Tibial nerve (tissue), 4 donors: ENCODE measurements at regions not wholly inside any gene's neighbourhood (a gene's known extent, or its start where the extent isn't known, plus 50 kb on each side); places are given as distances from the start of the nearest gene placed in this dataset.
A peak's percentile ranks its signal among the peaks of the same experiment; 100 is the strongest.

ENCODE experiments used
- DNase-seq, 2 donors: peaks; one replicate each; pipeline ENCODE4 v3.0.0-alpha.2; 2019; ENCODE audit warnings: low spot score in 2 of 2
- H3K27ac ChIP-seq, 4 donors: fragments of 200-600 bp; sonication (generic) in 3 of 4; one replicate each; pipeline ENCODE4 v1.5.1; 2017 to 2019; ENCODE audit warnings: mild to moderate bottlenecking in 1 of 4
- H3K27me3 ChIP-seq, 2 donors: fragments of 200-600 bp; sonication (generic) in 1 of 2; one replicate each; pipeline versions ENCODE4 v1.5.1 to v1.6.0; 2017 to 2019
- H3K36me3 ChIP-seq, 3 donors: fragments of 200-600 bp; sonication (generic); one replicate each; pipeline ENCODE4 v1.5.1; 2018 to 2019
- H3K4me1 ChIP-seq, 4 donors: fragments of 200-600 bp; sonication (generic) in 3 of 4; one replicate each; pipeline ENCODE4 v1.5.1; 2017 to 2019
- H3K4me3 ChIP-seq, 4 donors: fragments of 200-600 bp; sonication (generic) in 3 of 4; one replicate each; pipeline ENCODE4 v1.5.1; 2017 to 2019; ENCODE audit warnings: mild to moderate bottlenecking in 1 of 4, moderate library complexity in 1 of 4
- H3K9me3 ChIP-seq, 4 donors: fragments of 200-600 bp; sonication (generic) in 3 of 4; one replicate each; pipeline ENCODE4 v1.5.1; 2017 to 2019
- CTCF ChIP-seq, 5 experiments: fragments of 200-600 bp in 3 of 5; fragments of 450-650 bp in 2 of 5; sonication (generic) in 3 of 5; IDR thresholded peaks; one replicate each; pipeline ENCODE4 v1.5.1; 2016 to 2019; ENCODE audit warnings: antibody characterized with exemption in 5 of 5, mild to moderate bottlenecking in 3 of 5, moderate library complexity in 2 of 5
- EP300 ChIP-seq, 2 donors: sonication (generic); formaldehyde crosslinking; IDR thresholded peaks; one replicate each; pipeline ENCODE4 v1.6.1; 2017; ENCODE audit warnings: antibody characterized with exemption in 2 of 2, mild to moderate bottlenecking in 1 of 2
- POLR2A ChIP-seq, 2 donors: fragments of 450-650 bp; IDR thresholded peaks; one replicate each; pipeline ENCODE4 v1.6.1; 2017; ENCODE audit warnings: antibody characterized with exemption in 2 of 2, mild to moderate bottlenecking in 2 of 2, moderate library complexity in 2 of 2
- WGBS, 2 donors: methylation state at CpG; one replicate each; pipeline ENCODE4 v1.1.5; 2018; 5-methylcytosine and 5-hydroxymethylcytosine counted together

- no peaks in the 10 kb centered on the region for H3K36me3 ChIP-seq
- no peaks in the 10 kb centered on the region for H3K4me1 ChIP-seq
- no peak overlapping the region for H3K27ac ChIP-seq
- no peak for DNase-seq
- no peaks in the 10 kb centered on the region for H3K27me3 ChIP-seq
- WGBS, 2 donors, result 61 to 68% methylated on average over 6 of the region's 6 CpGs
- no peak overlapping the region for H3K4me3 ChIP-seq
- H3K9me3 ChIP-seq, result no peaks in the 10 kb centered on the region
- TF ChIP-seq POLR2A (IDR thresholded peaks at IDR 0.05), result no peak
- no peak for TF ChIP-seq CTCF (IDR thresholded peaks at IDR 0.05)
- TF ChIP-seq EP300 (IDR thresholded peaks at IDR 0.05), result no peak
Observed at GRCh38 chr13:26117620-26118019, 65.8 kb upstream of the SHISA2 start.

GRCh38 chr13:26112843-26113242 lies 61.0 kb upstream of the SHISA2 start:
- TF ChIP-seq EP300 (IDR thresholded peaks at IDR 0.05), result no peak
- no peak for TF ChIP-seq POLR2A (IDR thresholded peaks at IDR 0.05)
- TF ChIP-seq CTCF (IDR thresholded peaks at IDR 0.05), result no peak
- 87 to 95% methylated on average over 4 of the region's 4 CpGs for WGBS, 2 donors
- Histone ChIP-seq H3K36me3 (no peaks in the 10 kb centered on the region), H3K9me3 (no peaks in the 10 kb centered on the region), H3K4me1 (no peaks in the 10 kb centered on the region), H3K27me3 (no peaks in the 10 kb centered on the region), H3K27ac (no peak overlapping the region), H3K4me3 (no peak overlapping the region)
- no peak for DNase-seq

- no peak overlapping the region for H3K4me3 ChIP-seq
- H3K4me1 ChIP-seq, result no peaks in the 10 kb centered on the region
- no peak for DNase-seq
- no peaks in the 10 kb centered on the region for H3K36me3 ChIP-seq
- TF ChIP-seq POLR2A (IDR thresholded peaks at IDR 0.05), result no peak
- TF ChIP-seq EP300 (IDR thresholded peaks at IDR 0.05), result no peak
- TF ChIP-seq CTCF (IDR thresholded peaks at IDR 0.05), result no peak
- H3K9me3 ChIP-seq, result no peaks in the 10 kb centered on the region
- H3K27ac ChIP-seq, result peak overlapping the region in 1 of 4 donors; percentile 0
- WGBS, 2 donors, result 43 to 63% methylated on average over 6 of the region's 6 CpGs
- no peaks in the 10 kb centered on the region for H3K27me3 ChIP-seq
Observed at GRCh38 chr13:26111797-26112196, 60.0 kb upstream of the SHISA2 start.
